PFSK-1 (cell line): ENCODE measurements at regions not wholly inside any gene's neighbourhood (a gene's known extent, or its start where the extent isn't known, plus 50 kb on each side); places are given as distances from the start of the nearest gene placed in this dataset.

Experiments
- FOXP2 ChIP-seq: optimal IDR thresholded peaks from 2 replicates; pipeline ENCODE3; 2011; ENCODE audit warnings: borderline replicate concordance, control low read depth, inconsistent platforms; ENCODE audit not compliant: insufficient read depth; ENCODE audit errors: extremely low read length, extremely low read depth
- POLR2AphosphoS5 ChIP-seq: IDR thresholded peaks from 2 replicates; pipeline ENCODE4 v1.6.1; 2012; ENCODE audit warnings: low read depth, mild to moderate bottlenecking, control low read depth, low read length, moderate library complexity
- REST ChIP-seq, 2 experiments: IDR thresholded peaks; 2 replicates each; pipeline versions ENCODE4 v1.6.1 to v1.8.0; 2011 to 2012; ENCODE audit warnings: low read depth in 2 of 2, low read length in 2 of 2, control low read depth in 1 of 2, inconsistent platforms in 1 of 2, mild to moderate bottlenecking in 1 of 2, moderate library complexity in 1 of 2; ENCODE audit not compliant: insufficient read depth in 1 of 2
- SIN3A ChIP-seq: IDR thresholded peaks from 2 replicates; pipeline ENCODE4 v1.6.1; 2012; ENCODE audit warnings: mild to moderate bottlenecking, low read length, moderate library complexity, borderline replicate concordance; ENCODE audit not compliant: insufficient read depth
- TAF1 ChIP-seq: IDR thresholded peaks from 2 replicates; pipeline ENCODE4 v1.6.1; 2012; ENCODE audit warnings: low read length, control low read depth, borderline replicate concordance; ENCODE audit not compliant: insufficient read depth

- TF ChIP-seq SIN3A (no peak), TAF1 (no peak), REST (IDR thresholded peaks at IDR 0.05; ENCODE audit: insufficient read depth in 1 of 2, low read depth in 2 of 2, low read length in 2 of 2) (no peak), POLR2AphosphoS5 (no peak), FOXP2 (no peak)
Measured at GRCh38 chr10:105800641-105801040, 1159.6 kb downstream of the SORCS3 start.

GRCh38 chr10:105798328-105798889 is 1157.3 kb downstream of the SORCS3 start:
- TF ChIP-seq FOXP2 = no peak
- TF ChIP-seq REST (IDR thresholded peaks at IDR 0.05; ENCODE audit: insufficient read depth in 1 of 2, low read depth in 2 of 2, low read length in 2 of 2) = no peak
- no peak for TF ChIP-seq POLR2AphosphoS5

GRCh38 chr10:105797234-105797890 is 1156.3 kb downstream of the SORCS3 start:
- no peak for TF ChIP-seq TAF1
- TF ChIP-seq REST (IDR thresholded peaks at IDR 0.05; ENCODE audit: insufficient read depth in 1 of 2, low read depth in 2 of 2, low read length in 2 of 2) = no peak
- no peak for TF ChIP-seq SIN3A

- no peak for TF ChIP-seq TAF1
- TF ChIP-seq REST (IDR thresholded peaks at IDR 0.05; ENCODE audit: insufficient read depth in 1 of 2, low read depth in 2 of 2, low read length in 2 of 2) = no peak
- TF ChIP-seq POLR2AphosphoS5 = no peak
- TF ChIP-seq FOXP2 = no peak
- no peak for TF ChIP-seq SIN3A
Measured at GRCh38 chr10:105793071-105793470, 1152.0 kb downstream of the SORCS3 start.

- TF ChIP-seq REST (IDR thresholded peaks at IDR 0.05; ENCODE audit: insufficient read depth in 1 of 2, low read depth in 2 of 2, low read length in 2 of 2) (no peak), FOXP2 (no peak), TAF1 (no peak), POLR2AphosphoS5 (no peak), SIN3A (no peak)
Measured at GRCh38 chr10:105785721-105786120, 1144.6 kb downstream of the SORCS3 start.
